ENCODE measurements at regions not wholly inside any gene's neighbourhood (a gene's known extent, or its start where the extent isn't known, plus 50 kb on each side); places are given as distances from the start of the nearest gene placed in this dataset.
"Not testable (repeated sequence)": the region's sequence is repeated elsewhere in the genome, so short reads cannot be mapped to it uniquely, and the experiment has no call there.

GRCh38 chr2:17229414-17229813 is 288.8 kb downstream of the RAD51AP2 start:
- DNase-seq (ENCODE audit: extremely low read depth in 1 of 11, low read depth in 9 of 11, low spot score in 4 of 11), result no peak

- no peak for DNase-seq (ENCODE audit: extremely low read depth in 1 of 11, low read depth in 9 of 11, low spot score in 4 of 11)
Measured at GRCh38 chr2:17228461-17228860, 289.8 kb downstream of the RAD51AP2 start.

- no peak for DNase-seq (ENCODE audit: extremely low read depth in 1 of 11, low read depth in 9 of 11, low spot score in 4 of 11)
Measured at GRCh38 chr2:17227856-17228255, 290.4 kb downstream of the RAD51AP2 start.

- no peak for DNase-seq (ENCODE audit: extremely low read depth in 1 of 11, low read depth in 9 of 11, low spot score in 4 of 11)
Measured at GRCh38 chr2:17226941-17227490, 291.2 kb downstream of the RAD51AP2 start.

- peak in 3 of 11 donors; percentile 1 to 3 (median 3) for DNase-seq (ENCODE audit: extremely low read depth in 1 of 11, low read depth in 9 of 11, low spot score in 4 of 11)
Measured at GRCh38 chr2:17223211-17223610, 295.0 kb downstream of the RAD51AP2 start.

GRCh38 chr2:17208511-17208910 is 309.7 kb downstream of the RAD51AP2 start:
- DNase-seq (ENCODE audit: extremely low read depth in 1 of 11, low read depth in 9 of 11, low spot score in 4 of 11), result no peak

- no peak for DNase-seq (ENCODE audit: extremely low read depth in 1 of 11, low read depth in 9 of 11, low spot score in 4 of 11)
Measured at GRCh38 chr2:17206771-17207170, 311.5 kb downstream of the RAD51AP2 start.

- DNase-seq (ENCODE audit: extremely low read depth in 1 of 11, low read depth in 9 of 11, low spot score in 4 of 11), result not testable (repeated sequence)
Measured at GRCh38 chr2:17204214-17204613, 314.0 kb downstream of the RAD51AP2 start.

GRCh38 chr2:17202628-17203027 is 315.6 kb downstream of the RAD51AP2 start:
- DNase-seq (ENCODE audit: extremely low read depth in 1 of 11, low read depth in 9 of 11, low spot score in 4 of 11), result not testable (repeated sequence)

GRCh38 chr2:17199741-17200140 is 318.5 kb downstream of the RAD51AP2 start:
- no peak for DNase-seq (ENCODE audit: extremely low read depth in 1 of 11, low read depth in 9 of 11, low spot score in 4 of 11)

GRCh38 chr2:17196380-17196779 is 321.9 kb downstream of the RAD51AP2 start:
- DNase-seq (ENCODE audit: extremely low read depth in 1 of 11, low read depth in 9 of 11, low spot score in 4 of 11), result no peak

GRCh38 chr2:17195016-17195415 is 323.2 kb downstream of the RAD51AP2 start:
- no peak for DNase-seq (ENCODE audit: extremely low read depth in 1 of 11, low read depth in 9 of 11, low spot score in 4 of 11)

GRCh38 chr2:17194083-17194482 is 324.2 kb downstream of the RAD51AP2 start:
- DNase-seq (ENCODE audit: extremely low read depth in 1 of 11, low read depth in 9 of 11, low spot score in 4 of 11), result no peak

- not testable (repeated sequence) for DNase-seq (ENCODE audit: extremely low read depth in 1 of 11, low read depth in 9 of 11, low spot score in 4 of 11)
Measured at GRCh38 chr2:17193433-17193890, 324.8 kb downstream of the RAD51AP2 start.

- no peak for DNase-seq (ENCODE audit: extremely low read depth in 1 of 11, low read depth in 9 of 11, low spot score in 4 of 11)
Measured at GRCh38 chr2:17191223-17191622, 327.0 kb downstream of the RAD51AP2 start.

GRCh38 chr2:17190527-17190926 is 327.7 kb downstream of the RAD51AP2 start:
- no peak for DNase-seq (ENCODE audit: extremely low read depth in 1 of 11, low read depth in 9 of 11, low spot score in 4 of 11)

- DNase-seq (ENCODE audit: extremely low read depth in 1 of 11, low read depth in 9 of 11, low spot score in 4 of 11), result no peak
Measured at GRCh38 chr2:17188721-17189120, 329.5 kb downstream of the RAD51AP2 start.

- DNase-seq (ENCODE audit: extremely low read depth in 1 of 11, low read depth in 9 of 11, low spot score in 4 of 11), result no peak
Measured at GRCh38 chr2:17184512-17184911, 333.7 kb downstream of the RAD51AP2 start.

- no peak for DNase-seq (ENCODE audit: extremely low read depth in 1 of 11, low read depth in 9 of 11, low spot score in 4 of 11)
Measured at GRCh38 chr2:17182399-17182798, 335.8 kb downstream of the RAD51AP2 start.

- DNase-seq (ENCODE audit: extremely low read depth in 1 of 11, low read depth in 9 of 11, low spot score in 4 of 11), result peak in 3 of 11 donors; percentile 7 to 41 (median 19)
Measured at GRCh38 chr2:17181051-17181752, 337.0 kb downstream of the RAD51AP2 start.
